WTC11 (cell line): ENCODE measurements at regions not wholly inside any gene's neighbourhood (a gene's known extent, or its start where the extent isn't known, plus 50 kb on each side); places are given as distances from the start of the nearest gene placed in this dataset.

Experiments used
- SMAD4 ChIP-seq: sonication (generic); formaldehyde crosslinking; IDR thresholded peaks from 2 replicates; pipeline ENCODE4 v1.8.0; 2022; ENCODE audit warnings: mild to moderate bottlenecking, missing genetic modification reagents
- ZNF121 ChIP-seq: sonication (generic); formaldehyde crosslinking; IDR thresholded peaks from 2 replicates; pipeline ENCODE4 v1.8.0; 2023; ENCODE audit warnings: missing genetic modification reagents
- TF ChIP-seq, protein P1 (sequence below): fragments of 200-600 bp; IDR thresholded peaks from 2 replicates; pipeline ENCODE4 v1.8.0; 2022; ENCODE audit warnings: antibody characterized with exemption
- TF ChIP-seq, protein P2 (sequence below): sonication (generic); formaldehyde crosslinking; IDR thresholded peaks from 2 replicates; pipeline ENCODE4 v1.8.1; 2022; ENCODE audit warnings: low read depth, mild to moderate bottlenecking, moderate library complexity, missing genetic modification reagents, borderline replicate concordance
- TF ChIP-seq, protein P3 (sequence below): sonication (generic); formaldehyde crosslinking; IDR thresholded peaks from 2 replicates; pipeline ENCODE4 v1.8.1; 2023; ENCODE audit warnings: mild to moderate bottlenecking, missing genetic modification reagents, moderate library complexity
- TF ChIP-seq, protein P4 (sequence below): sonication (generic); formaldehyde crosslinking; IDR thresholded peaks from 2 replicates; pipeline ENCODE4 v1.8.1; 2023; ENCODE audit warnings: mild to moderate bottlenecking, missing genetic modification reagents, moderate library complexity

DNA sequence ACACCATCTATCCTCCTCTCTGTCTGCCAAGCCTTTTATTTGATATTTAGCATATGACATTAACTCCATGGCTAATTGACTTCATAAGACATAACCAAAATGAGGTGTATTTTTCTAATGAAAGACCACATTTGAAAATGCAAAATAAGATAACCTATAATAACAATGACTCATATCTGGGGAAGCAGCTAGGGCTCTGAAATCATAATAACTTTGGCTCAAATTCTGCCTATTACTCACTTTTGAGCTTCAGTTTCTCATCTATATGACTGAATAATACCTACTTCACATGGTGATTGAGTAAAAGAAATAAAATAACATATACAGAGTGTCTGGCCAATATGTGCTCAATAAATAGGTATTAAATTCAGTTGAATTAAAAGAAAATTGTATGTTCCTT is 1419.8 kb upstream of the TENM4 start:
- TF ChIP-seq SMAD4 (CRISPR knock-in tag) (no peak), ZNF121 (no peak)
- TF ChIP-seq, protein P1, sequence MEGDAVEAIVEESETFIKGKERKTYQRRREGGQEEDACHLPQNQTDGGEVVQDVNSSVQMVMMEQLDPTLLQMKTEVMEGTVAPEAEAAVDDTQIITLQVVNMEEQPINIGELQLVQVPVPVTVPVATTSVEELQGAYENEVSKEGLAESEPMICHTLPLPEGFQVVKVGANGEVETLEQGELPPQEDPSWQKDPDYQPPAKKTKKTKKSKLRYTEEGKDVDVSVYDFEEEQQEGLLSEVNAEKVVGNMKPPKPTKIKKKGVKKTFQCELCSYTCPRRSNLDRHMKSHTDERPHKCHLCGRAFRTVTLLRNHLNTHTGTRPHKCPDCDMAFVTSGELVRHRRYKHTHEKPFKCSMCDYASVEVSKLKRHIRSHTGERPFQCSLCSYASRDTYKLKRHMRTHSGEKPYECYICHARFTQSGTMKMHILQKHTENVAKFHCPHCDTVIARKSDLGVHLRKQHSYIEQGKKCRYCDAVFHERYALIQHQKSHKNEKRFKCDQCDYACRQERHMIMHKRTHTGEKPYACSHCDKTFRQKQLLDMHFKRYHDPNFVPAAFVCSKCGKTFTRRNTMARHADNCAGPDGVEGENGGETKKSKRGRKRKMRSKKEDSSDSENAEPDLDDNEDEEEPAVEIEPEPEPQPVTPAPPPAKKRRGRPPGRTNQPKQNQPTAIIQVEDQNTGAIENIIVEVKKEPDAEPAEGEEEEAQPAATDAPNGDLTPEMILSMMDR: no peak
- TF ChIP-seq, protein P2, sequence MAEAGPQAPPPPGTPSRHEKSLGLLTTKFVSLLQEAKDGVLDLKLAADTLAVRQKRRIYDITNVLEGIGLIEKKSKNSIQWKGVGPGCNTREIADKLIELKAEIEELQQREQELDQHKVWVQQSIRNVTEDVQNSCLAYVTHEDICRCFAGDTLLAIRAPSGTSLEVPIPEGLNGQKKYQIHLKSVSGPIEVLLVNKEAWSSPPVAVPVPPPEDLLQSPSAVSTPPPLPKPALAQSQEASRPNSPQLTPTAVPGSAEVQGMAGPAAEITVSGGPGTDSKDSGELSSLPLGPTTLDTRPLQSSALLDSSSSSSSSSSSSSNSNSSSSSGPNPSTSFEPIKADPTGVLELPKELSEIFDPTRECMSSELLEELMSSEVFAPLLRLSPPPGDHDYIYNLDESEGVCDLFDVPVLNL: no peak
- TF ChIP-seq, protein P3, sequence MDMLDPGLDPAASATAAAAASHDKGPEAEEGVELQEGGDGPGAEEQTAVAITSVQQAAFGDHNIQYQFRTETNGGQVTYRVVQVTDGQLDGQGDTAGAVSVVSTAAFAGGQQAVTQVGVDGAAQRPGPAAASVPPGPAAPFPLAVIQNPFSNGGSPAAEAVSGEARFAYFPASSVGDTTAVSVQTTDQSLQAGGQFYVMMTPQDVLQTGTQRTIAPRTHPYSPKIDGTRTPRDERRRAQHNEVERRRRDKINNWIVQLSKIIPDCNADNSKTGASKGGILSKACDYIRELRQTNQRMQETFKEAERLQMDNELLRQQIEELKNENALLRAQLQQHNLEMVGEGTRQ (CRISPR knock-in tag): no peak
- TF ChIP-seq, protein P4, sequence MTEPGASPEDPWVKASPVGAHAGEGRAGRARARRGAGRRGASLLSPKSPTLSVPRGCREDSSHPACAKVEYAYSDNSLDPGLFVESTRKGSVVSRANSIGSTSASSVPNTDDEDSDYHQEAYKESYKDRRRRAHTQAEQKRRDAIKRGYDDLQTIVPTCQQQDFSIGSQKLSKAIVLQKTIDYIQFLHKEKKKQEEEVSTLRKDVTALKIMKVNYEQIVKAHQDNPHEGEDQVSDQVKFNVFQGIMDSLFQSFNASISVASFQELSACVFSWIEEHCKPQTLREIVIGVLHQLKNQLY (CRISPR knock-in tag): no peak
